HG03066 (cell line): ENCODE measurements at regions not wholly inside any gene's neighbourhood (a gene's known extent, or its start where the extent isn't known, plus 50 kb on each side); places are given as distances from the start of the nearest gene placed in this dataset.
"Not testable (repeated sequence)": the region's sequence is repeated elsewhere in the genome, so short reads cannot be mapped to it uniquely, and the experiment has no call there.

Source experiments
- ATAC-seq: cut with Tn5 transposase; IDR thresholded peaks from one replicate; pipeline ENCODE4 v1.9.1; 2021; ENCODE audit warnings: low read depth; ENCODE audit not compliant: unreplicated experiment

DNA sequence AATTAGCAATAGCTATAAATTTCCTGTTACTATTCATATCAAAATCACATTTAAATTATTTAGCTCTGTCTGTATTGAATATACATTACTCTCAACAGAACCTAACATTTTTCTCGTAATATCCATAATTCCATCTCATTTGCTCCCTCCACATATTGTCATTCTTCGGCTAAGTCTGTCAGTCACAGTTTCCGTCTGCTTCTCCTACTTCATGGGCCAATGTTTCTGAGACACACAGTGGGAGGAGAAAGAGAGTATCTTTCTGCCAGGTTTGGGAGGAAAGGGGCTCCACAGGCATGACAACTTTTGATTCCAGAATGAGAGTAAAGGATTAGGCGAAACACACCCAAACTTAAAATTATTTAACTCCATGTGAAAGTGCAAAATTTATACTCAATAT, 273.1 kb upstream of the SMIM21 start:
- no peak for ATAC-seq

- ATAC-seq = no peak
Observed at GRCh38 chr18:75698861-75699260, 271.4 kb upstream of the SMIM21 start.

- no peak for ATAC-seq
Observed at GRCh38 chr18:75697493-75697892, 270.0 kb upstream of the SMIM21 start.

DNA sequence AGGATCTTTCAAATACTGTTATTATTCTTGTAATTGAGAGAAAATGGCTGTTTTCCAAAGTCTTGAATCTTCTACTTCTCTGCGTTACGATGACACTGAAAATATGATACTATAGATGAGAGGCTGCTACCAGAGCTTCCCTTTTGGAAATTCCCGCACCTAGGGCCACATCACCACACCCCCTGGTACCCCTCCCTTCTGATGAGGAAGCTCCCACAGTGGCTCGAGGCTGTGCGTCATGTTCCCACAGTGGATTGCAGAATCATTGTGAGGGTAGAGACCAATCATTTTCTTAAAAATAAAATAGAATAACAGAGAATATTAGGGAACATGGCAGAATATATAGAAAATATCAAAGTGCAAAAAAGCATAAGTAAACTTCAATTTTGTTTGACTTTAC, 268.9 kb upstream of the SMIM21 start:
- no peak for ATAC-seq

DNA sequence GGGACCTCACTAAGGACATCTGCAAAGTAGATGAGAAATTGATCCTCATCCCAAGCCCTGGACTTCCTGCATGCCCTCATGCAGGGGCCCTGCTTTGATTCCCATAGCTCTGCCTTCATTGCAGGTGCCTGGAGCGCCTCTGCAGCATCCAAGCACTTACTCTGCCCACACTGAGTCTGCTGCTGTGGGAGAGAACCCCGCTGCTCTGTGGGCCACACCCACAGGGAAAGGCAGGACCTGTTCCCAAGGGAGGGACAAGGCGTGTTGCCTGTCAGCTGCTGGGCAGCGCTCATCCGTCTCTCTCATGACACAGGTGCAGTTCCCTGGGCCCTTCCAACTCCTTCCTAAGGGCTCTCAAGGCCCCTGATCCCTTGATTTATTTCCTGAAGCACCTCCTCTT, 266.8 kb upstream of the SMIM21 start:
- no peak for ATAC-seq

DNA sequence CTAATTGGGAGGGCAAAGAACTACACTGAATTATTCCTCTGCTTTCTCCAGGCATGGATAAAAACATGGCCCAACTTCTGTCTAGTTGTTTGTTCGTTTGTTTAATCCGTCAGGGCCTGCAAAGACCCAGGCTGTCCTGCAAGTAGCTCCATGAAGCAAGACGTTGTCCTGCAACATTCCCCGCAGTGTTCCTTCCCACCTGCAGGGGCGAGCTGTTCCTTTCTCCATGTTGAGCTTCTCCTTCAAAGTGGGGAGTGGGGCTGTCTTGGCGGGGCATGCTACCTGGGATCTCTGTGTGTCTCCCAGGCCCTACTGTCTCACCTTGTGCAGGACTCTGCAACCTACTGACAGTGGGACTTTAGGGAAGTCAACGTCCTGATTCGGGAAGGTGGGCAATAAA, 264.0 kb upstream of the SMIM21 start:
- ATAC-seq = no peak

DNA sequence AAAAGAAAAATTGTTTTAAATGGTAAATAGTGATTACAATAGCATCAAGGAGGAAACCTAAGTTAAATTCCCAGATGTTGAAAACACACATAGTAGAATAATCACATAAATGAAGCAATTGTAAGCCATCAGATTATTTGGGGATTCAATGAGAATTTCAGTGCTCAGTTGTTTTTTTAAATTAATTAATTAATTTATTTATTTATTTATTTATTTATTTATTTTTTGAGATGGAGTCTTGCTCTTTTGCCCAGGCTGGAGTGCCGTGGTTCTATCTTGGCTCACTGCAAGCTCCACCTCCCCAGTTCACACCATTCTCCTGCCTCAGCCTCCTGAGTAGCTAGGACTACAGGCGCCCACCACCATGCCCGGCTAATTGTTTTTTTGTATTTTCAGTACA, 262.8 kb upstream of the SMIM21 start:
- not testable (repeated sequence) for ATAC-seq

DNA sequence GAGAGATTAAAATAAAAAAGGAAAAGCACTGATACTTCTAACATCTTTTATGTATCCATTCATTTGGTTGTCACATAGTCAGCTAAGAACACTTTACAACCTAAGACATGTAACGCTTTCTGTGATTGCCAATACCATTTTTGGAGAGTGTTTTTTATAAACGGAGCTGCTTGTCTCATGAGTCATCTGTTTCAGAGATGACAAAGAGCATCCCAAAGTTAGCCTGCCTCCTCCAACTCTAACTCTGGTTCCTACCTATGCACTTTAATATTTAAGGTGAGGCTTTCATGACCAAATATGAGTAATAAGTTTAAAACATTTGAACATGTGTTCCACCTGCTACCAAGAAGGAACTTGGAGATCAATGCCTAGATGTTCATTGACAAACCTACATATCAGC, 260.1 kb upstream of the SMIM21 start:
- ATAC-seq = no peak

GRCh38 chr18:75683426-75683825, 255.9 kb upstream of the SMIM21 start:
- no peak for ATAC-seq

- no peak for ATAC-seq
Observed at GRCh38 chr18:75681538-75682115, 254.1 kb upstream of the SMIM21 start.

DNA sequence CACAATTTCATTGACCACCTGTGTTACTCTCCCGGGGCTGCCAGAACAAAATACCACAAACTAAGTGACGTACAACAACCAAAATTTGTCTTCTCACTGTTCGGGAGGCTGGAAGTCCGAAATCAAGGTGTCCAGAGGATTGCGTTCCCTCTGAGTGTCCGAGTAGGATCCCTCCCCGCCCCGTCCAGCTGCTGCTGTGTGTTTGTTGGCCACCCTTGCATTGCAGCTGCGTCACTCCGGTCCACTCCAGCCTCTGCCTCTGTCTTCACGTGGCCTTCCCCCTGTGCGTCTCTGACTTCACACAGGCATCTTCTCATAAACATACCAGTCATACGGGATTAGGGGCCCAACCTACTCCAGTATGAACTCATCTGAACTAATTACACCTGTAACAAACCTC, 251.8 kb upstream of the SMIM21 start:
- ATAC-seq = no peak

- no peak for ATAC-seq
Observed at GRCh38 chr18:75678627-75679026, 251.1 kb upstream of the SMIM21 start.

DNA sequence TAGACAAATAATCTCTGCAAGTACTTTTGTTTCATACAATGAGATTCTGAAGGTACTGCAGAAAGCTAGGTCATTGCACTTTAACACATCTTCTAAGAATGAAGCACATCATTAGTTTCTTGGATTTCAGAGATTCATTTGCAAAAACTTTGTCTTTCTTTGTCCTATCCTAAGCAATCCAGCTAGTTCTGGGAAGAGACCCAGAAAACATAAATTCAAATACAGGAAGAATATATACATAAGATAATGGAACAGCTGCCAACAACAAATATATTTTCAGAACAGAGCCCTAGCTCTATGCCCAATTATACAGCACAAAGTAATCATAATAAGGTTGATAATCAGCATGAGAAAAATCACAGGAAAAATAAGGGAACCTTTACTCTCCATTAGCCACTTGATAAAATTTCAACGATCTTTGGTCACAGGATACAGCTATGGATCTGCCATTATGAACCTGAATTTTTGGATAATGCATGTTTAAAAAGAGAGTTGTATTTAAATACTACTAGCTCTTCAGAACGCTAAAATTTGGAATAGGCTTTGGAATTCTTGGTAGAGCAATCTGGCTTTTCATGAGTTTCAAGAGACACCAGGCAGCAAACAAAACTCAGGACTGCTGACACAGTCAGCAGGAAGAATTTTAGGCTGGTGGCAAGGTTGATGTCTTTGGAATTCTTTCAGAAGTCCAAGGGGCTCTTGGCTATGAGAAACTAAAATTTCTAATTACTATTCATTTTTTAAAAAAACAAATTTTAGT, 250.4 kb upstream of the SMIM21 start:
- ATAC-seq = no peak

- no peak for ATAC-seq
Observed at GRCh38 chr18:75660932-75661331, 233.4 kb upstream of the SMIM21 start.

DNA sequence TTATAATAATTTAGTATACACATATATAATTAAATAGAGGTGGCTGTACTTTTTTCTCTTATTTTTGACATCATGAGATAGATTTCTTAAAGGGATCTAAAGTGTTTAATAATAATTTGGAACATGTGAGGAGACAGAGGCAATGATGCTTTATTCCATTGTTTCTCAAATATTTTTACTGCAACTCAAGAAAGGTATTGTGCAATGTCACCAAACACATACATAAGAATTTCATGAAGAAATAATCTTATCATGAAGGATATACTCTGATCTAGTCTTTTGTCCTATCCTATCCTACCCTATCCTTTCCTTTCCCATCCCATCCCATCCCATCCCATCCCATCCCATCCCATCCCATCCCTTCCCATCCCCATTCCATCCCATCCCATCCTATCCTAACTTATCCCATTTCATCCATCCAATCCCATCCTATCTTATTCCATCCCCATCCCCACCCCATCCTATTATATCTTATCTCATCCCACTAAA, 232.1 kb upstream of the SMIM21 start:
- ATAC-seq = no peak

DNA sequence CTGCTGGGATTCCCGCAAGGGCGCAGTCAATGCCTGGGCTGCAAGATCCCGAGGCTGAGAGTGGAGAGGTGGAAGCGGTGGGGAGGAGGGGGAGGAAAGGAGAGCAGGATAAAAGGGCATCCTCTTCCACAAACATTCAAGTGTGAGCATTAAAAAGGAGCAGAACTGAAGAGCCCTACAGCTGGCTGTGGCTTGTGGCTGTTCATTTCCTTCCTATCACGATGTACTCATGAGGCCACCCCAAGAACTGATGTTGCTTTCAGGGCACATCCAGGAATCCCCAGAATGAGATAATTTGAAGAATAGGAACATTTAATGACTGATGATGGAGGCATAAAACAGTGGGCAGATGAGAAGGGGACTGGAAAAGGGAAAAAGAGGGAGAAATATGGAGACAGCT, 230.8 kb upstream of the SMIM21 start:
- no peak for ATAC-seq

DNA sequence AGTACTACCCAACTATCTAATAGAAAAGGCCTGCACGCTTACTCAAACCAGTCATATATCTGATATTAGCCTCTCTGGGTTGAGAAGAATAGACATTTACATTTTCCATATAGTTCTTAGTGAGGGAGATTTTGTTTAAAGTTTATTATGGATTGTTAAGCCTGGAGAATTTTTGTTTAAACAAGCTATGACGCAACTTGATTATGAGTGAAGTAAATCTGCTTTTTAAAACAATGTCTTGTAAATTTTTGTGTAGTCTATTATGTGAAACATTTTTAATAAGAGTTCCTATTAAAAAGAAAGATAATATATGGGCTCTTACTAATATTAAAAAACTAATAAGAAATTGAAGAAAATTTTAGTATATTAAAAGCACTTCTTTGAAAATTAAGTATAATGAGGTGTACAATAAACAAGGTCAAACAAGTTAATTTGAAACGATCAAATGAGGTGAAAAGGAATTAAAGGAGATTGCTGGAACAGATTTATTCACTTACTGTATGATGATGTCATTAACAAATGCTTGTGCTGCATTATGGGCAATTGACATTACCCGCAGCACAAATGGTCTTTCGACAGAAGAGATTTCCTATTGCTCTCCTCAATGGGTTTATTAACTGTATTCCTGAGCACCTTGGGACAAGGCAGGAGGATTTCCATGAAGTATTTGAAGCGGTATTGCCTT, 229.2 kb upstream of the SMIM21 start:
- no peak for ATAC-seq

GRCh38 chr18:75656035-75656434, 228.5 kb upstream of the SMIM21 start:
- no peak for ATAC-seq

- no peak for ATAC-seq
Observed at GRCh38 chr18:75654851-75655751, 227.6 kb upstream of the SMIM21 start.

- no peak for ATAC-seq
Observed at GRCh38 chr18:75654386-75654785, 226.9 kb upstream of the SMIM21 start.

GRCh38 chr18:75652528-75652927, 225.0 kb upstream of the SMIM21 start:
- no peak for ATAC-seq
